ENCODE measurements at regions not wholly inside any gene's neighbourhood (a gene's known extent, or its start where the extent isn't known, plus 50 kb on each side); places are given as distances from the start of the nearest gene placed in this dataset.

DNA sequence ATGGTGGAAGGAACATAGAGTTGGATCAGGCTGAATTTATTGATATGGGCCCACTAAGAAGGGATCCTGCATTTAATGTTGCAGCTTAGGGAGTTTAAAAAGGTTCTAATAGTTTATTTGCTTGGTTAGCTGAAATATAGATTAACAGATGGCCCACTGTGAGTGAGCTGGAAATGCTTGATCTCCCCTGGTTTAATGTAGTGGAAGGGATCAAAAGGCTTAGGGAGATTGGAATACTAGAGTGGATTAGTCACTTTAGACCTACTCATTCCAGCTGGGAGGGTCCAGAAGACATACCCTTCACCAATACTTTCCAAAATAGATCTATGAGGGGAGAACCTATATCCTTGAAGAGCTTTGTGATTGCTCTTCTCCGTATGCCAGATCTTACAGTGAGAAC lies 130.1 kb upstream of the ZC3H12C start:
- TF ChIP-seq, protein P1, sequence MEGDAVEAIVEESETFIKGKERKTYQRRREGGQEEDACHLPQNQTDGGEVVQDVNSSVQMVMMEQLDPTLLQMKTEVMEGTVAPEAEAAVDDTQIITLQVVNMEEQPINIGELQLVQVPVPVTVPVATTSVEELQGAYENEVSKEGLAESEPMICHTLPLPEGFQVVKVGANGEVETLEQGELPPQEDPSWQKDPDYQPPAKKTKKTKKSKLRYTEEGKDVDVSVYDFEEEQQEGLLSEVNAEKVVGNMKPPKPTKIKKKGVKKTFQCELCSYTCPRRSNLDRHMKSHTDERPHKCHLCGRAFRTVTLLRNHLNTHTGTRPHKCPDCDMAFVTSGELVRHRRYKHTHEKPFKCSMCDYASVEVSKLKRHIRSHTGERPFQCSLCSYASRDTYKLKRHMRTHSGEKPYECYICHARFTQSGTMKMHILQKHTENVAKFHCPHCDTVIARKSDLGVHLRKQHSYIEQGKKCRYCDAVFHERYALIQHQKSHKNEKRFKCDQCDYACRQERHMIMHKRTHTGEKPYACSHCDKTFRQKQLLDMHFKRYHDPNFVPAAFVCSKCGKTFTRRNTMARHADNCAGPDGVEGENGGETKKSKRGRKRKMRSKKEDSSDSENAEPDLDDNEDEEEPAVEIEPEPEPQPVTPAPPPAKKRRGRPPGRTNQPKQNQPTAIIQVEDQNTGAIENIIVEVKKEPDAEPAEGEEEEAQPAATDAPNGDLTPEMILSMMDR (IDR thresholded peaks at IDR 0.05; ENCODE audit: insufficient read depth, low read depth, low read length) = no peak
- TF ChIP-seq EZH2 (IDR thresholded peaks at IDR 0.05; ENCODE audit: insufficient read depth, low read length) = no peak
